Keratinocyte (primary cell): ENCODE measurements at regions not wholly inside any gene's neighbourhood (a gene's known extent, or its start where the extent isn't known, plus 50 kb on each side); places are given as distances from the start of the nearest gene placed in this dataset.

Experiments used
- EZH2 ChIP-seq: IDR thresholded peaks from one replicate; pipeline ENCODE4 v1.6.1; 2012; ENCODE audit warnings: inconsistent platforms, mild to moderate bottlenecking, low read length, moderate library complexity
- TF ChIP-seq, protein P1 (sequence below), 3 experiments: IDR thresholded peaks in 1 of 3; conservative IDR thresholded peaks in 1 of 3; optimal IDR thresholded peaks in 1 of 3; 2 replicates in 2 of 3; 3 replicates in 1 of 3; pipeline versions ENCODE3 to v1.5.1; 2011; ENCODE audit warnings: low read length in 3 of 3, mild to moderate bottlenecking in 3 of 3, moderate library complexity in 2 of 3, control low read depth in 1 of 3, inconsistent platforms in 1 of 3; ENCODE audit not compliant: insufficient read depth in 2 of 3; ENCODE audit errors: extremely low read depth in 1 of 3

- TF ChIP-seq EZH2 = no peak
- TF ChIP-seq, protein P1, sequence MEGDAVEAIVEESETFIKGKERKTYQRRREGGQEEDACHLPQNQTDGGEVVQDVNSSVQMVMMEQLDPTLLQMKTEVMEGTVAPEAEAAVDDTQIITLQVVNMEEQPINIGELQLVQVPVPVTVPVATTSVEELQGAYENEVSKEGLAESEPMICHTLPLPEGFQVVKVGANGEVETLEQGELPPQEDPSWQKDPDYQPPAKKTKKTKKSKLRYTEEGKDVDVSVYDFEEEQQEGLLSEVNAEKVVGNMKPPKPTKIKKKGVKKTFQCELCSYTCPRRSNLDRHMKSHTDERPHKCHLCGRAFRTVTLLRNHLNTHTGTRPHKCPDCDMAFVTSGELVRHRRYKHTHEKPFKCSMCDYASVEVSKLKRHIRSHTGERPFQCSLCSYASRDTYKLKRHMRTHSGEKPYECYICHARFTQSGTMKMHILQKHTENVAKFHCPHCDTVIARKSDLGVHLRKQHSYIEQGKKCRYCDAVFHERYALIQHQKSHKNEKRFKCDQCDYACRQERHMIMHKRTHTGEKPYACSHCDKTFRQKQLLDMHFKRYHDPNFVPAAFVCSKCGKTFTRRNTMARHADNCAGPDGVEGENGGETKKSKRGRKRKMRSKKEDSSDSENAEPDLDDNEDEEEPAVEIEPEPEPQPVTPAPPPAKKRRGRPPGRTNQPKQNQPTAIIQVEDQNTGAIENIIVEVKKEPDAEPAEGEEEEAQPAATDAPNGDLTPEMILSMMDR (optimal IDR thresholded peaks at IDR 0.05 in 1 of 3, IDR thresholded peaks at IDR 0.05 in 1 of 3, conservative IDR thresholded peaks at IDR 0.05 in 1 of 3; ENCODE audit: extremely low read depth in 1 of 3, insufficient read depth in 2 of 3, low read length in 3 of 3) = no peak
These were observed 1536.4 kb upstream of the TENM3 start for GRCh38 chr4:180706766-180707165.
